ENCODE measurements at regions not wholly inside any gene's neighbourhood (a gene's known extent, or its start where the extent isn't known, plus 50 kb on each side); places are given as distances from the start of the nearest gene placed in this dataset.

DNA sequence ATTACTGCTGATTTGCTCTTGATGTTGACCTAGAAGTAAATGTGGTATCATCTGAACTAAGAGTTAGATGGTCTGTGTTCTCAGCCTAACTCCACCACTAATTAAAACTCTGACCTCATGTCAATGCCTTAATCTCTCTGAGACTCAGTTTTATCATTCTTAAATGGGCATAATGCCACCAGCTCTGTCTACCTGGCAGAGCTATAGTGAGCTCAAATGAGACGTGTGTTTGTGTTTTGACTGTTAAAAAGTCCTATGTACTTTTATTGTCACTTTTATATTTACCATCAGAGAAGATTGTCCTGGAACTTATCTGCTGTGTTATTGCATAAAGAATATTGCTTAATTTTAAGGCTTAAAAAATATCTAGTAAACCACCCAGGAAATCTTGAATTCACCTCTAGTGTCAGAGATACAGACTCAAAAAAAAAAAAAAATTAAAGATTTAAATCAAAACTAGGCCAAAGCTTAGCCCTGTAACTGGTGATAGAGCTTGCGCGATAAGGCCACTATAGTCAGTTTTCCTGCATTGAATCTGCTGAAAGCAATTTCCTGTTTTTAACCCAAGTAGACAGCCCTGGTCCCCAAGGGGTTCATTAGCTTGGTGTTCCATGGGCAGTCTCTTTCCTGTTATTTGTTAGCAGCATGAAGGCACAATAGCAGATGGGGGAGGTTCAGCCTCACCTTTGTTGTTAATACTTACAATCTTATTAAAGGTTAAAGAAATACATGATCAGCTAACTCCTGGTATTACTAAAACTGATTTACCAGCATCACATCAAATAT, 261.8 kb downstream of the ATP23 start:
- DNase-seq, result no peak

DNA sequence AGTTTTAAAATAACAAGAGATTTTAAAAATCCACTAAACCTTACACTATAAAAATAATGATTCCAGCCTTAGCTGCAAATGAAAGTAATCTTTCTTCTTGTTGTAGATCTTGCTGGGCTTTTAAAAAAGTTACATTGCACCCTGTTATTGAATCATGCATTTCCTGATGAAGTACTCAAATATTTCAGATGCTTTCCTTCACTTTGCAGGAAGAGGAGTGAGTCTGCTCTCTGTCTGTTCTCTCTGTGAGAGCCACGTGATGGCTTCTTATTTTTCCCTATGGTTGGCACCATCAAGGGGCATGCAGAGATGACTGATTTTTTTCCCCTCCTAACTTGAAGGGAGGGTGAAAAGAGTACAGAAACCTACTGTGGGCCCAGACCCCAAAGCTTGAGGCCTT, 262.7 kb downstream of the ATP23 start:
- DNase-seq, result no peak

DNA sequence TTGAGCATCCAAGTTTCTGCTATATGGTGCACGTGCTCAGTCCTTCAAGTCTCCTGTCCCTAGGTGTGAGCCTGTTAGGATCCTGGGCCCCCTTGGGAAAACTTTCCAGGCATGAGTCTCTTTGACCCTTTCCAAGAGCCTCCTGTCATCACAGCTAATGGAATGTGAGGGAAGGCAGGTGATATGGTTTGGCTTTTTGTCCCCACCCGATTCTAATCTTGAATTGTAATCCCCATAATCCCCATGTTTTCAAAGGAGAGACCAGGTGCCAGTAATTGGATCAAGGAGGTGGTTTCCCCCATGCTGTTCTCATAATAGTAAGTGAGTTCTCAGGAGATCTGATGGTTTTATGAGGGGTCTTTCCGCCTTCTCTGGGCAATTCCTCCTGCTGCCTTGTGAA, 265.5 kb downstream of the ATP23 start:
- no peak for DNase-seq

DNA sequence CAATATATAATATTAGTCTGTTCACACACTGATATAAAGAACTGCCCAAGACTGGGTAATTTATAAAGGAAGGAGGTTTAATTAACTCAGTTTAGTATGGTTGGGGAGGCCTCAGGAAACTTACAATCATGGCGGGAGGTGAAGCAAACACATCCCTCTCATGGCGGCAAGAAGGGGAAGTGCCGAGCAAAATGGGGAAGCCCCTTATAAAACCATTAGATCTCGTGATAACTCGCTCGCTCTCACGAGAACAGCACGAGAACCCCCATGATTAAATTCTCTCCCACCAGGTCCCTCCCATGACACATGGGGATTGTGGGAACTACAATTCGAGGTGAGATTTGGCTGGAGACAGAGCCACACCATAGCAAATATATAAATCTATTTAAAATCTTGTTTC, 269.8 kb downstream of the ATP23 start:
- no peak for DNase-seq

DNA sequence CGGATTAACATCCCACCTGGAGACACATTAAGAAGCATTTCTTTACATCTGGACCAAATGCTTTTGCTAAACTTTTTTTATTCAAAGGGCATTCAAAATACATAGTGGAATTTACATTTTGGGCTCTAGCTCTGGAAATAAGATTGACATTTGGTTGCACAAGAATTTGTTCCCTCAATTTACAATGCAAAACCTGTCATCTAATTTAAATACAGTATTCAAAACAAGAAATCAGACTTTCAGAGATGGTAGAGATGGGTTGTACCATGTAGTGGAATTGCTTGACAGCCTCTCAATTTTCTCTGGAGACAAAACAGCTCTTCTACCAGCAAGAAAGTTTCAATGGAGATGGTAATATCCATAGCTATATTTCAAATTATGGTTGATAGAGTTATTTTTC, 275.8 kb downstream of the ATP23 start:
- DNase-seq, result no peak

DNA sequence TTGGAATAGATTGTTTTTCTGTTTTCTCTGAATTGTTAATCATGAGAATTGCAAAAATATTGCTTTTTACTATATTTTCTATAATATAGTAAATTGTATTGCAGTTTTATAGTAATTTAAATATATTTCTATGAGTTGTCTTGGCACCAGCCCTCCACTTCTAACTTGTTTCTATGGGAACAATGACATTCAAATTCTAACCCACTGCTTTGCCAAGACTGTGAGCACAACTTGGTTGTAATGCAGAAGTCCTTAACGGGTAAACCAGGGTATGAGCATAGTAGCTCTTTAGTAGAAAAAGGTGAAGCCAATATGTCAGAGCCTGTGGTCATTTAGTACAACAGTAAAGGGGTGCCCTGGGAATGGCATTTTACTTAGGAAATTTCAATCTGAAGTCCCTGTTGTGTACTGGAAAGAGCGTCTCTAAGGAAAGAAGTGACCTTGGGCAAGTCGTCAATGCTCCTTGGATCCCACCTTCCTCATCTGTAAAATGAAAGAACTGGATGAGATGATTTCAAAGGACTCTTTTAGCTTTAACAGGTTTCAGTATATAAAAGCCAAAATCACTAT, 283.3 kb downstream of the ATP23 start:
- DNase-seq, result no peak

DNA sequence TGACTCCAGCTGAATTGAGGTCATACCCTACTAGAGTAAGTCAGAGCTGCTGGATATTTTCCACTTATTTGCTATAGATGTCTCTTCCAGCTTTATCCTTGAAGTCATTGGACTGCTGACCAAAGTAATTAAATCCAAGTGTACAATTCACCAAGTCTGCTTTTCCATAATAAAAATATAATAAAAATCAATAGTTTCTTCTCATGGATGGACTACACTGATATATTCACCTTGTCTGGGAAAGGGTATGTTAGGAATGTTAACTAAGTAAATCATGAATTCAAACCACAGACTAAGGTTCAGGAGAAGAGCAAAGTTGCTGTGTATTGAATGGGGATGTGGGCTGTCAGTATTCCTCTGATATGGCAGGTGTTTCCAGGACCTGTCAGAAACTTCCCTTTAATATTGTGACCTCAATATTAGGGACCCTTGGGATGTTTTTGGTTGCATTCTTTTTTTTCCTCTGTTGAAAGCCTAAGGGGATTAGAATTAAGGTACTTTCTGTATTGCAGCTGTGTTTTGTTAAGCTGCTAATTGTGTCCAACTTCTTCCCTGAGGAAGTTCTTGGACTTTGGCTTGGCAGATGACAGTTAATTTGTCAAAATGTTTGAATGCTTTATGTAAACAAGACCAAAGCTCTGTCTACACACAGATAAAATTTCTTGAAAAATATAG, 284.0 kb downstream of the ATP23 start:
- no peak for DNase-seq

DNA sequence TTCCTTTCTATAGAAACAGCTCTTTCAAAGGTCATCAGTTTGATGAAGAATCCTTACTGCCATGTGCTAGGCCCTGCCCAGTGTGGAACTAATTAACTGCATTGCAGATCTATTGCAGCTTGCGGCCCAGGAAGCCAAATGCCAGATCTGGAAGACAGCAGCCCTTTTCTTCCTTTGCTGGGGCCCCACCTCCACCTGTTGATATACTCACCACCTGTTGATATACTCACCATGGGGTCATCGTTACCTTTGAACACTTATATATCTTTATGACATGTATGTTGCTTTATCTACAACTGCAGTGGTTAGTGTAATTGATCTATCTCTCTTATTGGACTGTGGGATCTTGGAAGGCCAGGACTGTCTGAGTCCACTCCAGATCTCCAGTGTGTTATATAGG, 292.5 kb downstream of the ATP23 start:
- DNase-seq, result no peak

DNA sequence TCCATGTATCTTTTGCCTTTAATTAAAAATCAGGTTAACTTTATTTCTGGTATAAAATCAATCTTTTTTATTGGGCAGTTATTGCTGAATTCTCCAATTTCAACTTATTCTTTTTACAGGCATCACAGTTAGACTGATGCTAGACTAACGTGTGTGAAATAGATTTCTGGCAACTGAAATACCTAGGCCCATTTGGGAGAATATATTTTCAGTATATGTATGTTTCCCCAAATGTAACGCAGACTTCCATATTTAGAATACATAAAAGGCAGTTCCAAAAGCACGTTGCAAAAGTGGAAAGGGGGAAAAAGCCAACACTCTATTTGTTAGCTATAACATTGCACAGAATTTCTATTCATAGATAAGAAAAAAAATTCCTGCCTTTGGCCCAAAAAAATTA, 297.0 kb downstream of the ATP23 start:
- no peak for DNase-seq

DNA sequence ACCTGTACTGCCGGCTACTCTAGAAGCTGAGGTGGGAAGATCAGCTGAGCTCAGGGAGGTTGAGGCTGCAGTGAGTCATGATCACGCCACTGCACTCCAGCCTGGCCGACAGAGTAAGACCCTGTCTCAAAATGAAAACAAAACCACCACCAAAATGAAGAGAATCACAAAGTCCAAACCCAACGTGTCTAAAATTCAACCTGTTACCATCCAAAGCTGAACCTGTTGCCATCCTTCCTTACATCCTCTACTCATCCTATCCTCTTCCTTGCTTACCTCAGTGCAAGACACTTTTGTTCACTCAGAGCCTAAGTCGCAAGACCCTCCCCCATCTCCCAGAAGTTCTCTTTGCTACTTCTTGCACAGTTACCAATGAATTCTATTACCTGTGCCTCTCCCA, 299.7 kb downstream of the ATP23 start:
- no peak for DNase-seq

DNA sequence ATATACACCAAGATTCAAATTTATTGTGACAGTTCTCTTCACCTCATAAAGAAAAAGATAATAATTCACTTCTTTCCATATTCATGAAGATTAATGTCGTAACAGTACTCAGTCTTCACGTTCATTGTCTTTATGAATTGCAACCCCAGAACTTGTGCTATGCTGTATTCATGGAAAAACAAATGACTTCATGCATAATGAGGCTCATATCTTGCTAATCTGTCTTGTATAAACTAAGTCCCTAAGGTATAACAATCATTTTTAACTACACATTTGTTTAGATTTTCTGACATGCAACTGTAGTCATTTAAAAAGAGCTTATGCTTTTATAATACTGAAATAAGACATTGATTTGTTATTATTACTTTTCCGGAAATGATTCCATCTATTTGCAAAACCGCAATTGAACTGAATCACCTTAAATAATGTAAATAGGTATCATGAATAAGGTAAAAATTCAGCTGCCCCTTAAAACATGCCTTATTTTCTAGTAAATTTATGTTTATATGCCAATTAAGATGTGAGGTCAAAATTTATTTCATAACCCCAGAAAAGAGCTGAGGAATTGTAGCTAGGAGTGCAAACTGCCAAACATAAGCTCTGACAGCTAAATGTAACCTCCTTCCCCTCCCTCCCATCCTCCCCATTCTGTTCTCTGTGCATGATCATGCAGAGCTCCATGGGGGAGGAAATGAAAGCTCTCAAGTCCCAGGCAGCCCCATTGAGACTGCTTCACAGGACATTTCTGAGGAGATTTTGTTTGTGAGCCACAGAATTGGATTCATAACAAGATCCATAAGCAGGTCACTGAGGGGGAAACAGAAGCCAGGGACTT, 301.6 kb downstream of the ATP23 start:
- DNase-seq, result no peak

DNA sequence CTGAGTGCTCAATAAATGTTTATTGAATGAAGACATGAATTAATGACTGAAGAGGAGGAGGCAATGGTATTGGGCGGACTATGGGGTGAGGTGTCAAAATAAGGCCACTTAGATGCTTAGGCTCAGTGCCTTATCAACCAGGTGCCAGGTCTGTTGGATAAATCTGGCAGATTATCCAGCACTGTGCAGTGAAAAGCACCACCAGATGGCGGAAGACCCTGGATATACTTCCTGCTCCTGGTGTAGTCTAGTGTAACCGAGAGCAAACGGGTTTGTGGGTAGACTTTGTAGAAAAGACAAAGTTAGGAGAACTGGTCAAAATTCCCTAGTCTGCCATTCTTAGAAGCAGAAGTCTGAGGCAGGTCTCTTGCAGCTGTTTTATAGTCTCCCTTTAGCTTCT, 306.3 kb downstream of the ATP23 start:
- no peak for DNase-seq

DNA sequence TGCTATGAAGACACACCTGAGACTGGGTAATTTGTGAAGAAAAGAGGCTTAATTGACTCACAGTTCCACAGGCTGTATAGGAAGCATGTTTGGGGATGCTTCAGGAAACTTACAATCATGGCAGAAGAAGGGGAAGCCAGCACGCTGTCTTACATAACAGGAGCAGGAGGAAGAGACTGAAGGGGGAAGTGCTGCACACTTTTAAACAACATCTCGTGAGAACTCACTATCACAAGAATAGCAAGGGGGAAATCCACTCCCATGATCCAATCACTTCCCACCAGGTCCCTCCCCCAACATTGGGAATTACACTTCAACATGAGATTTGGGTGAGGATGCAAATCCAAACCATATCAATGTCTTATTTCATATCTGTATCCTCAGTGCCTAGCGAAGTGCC, 307.2 kb downstream of the ATP23 start:
- DNase-seq, result no peak

DNA sequence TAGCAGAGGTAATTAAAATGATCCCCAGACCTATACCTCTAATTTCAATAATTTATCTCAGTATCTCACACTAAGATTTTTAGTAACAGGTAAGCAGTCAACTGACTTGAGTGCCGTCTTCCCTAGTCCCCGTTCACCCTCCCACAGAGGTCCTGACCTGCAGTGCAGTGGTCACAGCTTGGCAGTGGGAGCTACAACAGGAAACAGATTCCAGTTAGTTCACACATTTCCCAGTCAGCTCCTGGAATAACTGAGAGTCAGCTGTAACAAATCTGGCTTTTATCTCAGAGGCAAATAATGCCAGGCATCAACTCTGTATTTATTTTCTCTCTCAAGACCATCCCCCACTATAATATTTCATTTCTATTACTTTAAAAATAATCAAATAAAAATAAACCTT, 308.2 kb downstream of the ATP23 start:
- DNase-seq, result no peak

DNA sequence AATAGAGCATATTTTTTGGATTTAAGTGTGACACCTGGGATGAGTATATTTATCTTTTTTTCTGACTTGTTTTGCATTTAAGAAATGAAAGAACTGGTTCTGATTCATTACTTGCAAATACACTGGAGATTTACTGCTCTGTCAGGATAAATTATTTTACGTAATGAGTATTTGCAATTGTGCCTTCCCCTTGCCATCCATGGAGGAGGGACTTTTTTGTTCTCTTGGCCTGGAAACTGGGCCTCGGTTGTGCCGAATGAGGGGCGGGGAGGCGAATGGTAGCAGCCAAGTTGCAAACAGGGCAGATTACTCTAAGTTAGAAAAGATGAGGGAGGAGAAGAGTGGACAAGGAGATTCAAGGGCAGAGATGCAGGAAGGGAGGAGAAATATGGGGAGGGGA, 308.7 kb downstream of the ATP23 start:
- no peak for DNase-seq

DNA sequence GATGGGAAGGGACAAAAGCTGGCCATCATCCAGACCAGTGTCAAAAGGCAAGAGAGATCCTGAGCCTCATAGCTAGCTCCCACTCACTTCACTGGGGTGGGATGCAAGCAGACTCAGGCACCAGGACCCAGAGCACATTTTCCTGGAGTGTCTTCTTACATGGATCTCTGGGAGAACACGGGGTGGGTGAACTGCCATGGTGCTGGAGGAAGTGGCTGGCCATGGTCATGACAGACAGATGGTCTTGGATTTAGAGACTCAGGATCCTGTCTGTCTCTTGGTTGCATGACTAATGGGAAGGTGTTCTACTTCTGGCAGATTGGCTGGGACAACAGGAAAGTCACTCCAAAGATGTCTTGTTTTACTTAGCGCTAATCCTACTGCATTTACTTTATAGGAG, 311.5 kb downstream of the ATP23 start:
- DNase-seq, result no peak

DNA sequence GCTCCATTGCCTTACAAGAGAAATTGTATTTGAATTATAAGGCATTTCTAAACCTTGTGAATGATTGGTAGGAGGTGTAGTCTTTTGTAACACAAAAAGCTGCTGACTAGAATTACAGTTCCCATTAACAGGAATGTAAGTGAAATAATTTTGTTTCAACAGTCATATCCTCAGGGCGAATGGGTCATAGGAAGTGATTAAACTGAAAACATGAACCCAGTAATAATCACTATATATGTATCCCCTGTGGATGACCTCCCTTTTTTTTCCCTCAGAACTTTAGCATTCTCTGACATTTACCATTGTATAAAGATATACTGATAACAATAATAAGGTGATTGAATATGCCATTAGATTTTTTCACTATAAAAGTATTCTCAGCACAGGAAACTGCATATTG, 312.3 kb downstream of the ATP23 start:
- no peak for DNase-seq

DNA sequence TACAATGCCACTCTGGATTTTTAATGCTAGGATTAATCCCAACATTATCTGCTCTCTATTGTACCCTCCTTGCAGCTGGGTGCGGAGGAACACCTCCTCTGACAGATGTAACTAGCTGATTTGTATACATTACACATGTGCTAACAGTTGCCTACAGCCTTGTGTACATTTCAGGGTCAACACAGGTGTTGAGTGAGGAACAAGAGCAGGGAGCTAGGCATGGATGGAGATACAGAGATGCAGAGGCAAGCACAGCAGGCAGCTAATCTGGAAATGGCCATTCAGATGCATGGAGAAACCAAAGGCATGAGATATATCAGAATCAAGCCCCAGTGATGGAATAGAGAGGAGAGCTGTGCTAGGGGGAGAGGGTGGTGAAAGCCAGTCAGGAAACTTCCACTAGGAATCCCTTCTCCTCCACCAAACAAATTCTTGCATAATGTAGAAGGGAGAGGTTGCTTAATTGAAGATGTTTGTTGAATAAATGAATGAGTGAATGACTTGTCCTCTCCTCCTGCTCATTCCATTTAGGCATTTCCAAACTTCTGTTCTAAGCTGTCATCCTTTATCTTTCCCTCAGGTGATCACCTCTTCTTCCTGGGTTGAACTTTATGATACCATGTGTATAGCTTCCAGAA, 313.2 kb downstream of the ATP23 start:
- DNase-seq, result no peak

DNA sequence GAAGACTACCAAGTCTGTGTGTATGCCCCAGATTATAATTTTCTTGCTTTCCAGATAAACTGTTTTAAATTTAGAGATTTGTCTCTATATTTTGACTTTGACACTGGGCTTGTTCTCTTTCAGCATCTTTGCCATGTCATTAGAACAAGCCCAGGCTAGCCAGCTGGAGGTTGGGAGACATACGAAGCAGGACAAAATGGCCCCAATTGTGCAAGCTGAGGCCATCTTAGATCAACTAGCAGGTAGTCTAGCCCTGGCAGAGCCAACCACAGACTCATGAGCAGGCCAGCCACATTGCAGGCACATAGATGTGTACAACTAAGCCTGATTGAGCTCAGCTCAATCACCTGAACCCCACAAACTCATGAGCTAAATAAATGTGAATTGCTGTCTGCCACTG, 321.4 kb downstream of the ATP23 start:
- DNase-seq, result no peak

DNA sequence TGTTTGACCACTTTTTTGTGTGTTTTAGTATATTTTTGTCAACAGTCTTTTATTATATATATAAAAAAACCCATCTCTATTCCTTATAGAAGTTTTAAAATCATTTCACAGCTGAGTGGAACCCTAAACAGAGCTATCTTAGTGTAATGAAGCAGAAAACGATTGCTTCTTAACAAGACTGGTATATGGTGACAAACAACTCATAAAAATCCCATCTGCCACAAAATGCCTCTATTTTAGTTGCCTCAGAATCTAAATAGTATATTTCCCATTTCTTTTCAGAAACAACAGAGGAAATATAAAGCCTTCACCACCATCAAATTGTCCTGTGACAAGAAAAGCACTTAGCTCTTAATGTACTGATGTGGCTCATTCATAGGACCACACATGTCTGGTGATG, 322.4 kb downstream of the ATP23 start:
- no peak for DNase-seq

DNA sequence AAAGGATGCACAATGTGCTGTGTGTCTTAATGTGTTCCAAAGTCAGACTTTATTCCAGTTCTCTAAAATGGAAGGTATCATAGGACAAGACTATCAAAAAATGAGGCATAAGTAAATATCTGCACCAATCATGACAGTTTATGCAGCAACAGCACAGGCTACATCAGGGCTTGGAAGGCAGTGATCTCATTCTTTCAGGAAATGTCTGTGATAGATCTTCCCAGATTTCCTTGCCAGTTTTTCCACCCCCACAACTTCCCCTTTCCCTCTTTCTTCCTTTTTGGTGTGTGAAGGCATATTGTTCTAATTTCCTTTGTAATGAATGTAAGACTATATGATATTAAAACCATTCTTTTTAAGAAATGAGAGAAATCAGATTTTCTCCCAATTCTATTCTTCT, 326.7 kb downstream of the ATP23 start:
- DNase-seq, result no peak

DNA sequence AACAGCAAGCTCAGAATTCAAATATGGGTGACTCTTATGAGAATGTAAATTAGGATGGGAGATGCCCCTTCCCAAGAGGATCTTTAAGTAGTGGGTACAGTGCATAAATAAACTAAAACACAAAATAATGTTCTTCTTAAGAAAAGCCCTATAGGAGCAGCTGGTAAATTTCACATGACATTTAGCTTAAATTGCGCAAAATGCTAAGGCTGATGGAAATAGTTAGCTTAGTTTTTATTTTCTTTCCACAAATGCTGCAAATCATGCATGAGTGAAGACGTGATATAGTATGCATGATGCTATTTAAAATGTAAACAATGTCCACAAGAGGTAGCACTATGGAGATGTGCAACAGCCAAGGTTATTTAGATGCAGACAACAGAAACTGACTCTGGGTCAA, 328.1 kb downstream of the ATP23 start:
- no peak for DNase-seq
